Right lobe of liver (tissue), 4 donors: ENCODE measurements at regions not wholly inside any gene's neighbourhood (a gene's known extent, or its start where the extent isn't known, plus 50 kb on each side); places are given as distances from the start of the nearest gene placed in this dataset.

Experiments
- POLR2A ChIP-seq: fragments of 450-650 bp; IDR thresholded peaks from one replicate; pipeline ENCODE4 v1.6.1; 2017; ENCODE audit warnings: antibody characterized with exemption, mild to moderate bottlenecking
- TF ChIP-seq, protein P1 (sequence below), 4 donors: fragments of 200-600 bp in 3 of 4; fragments of 450-650 bp in 1 of 4; IDR thresholded peaks; one replicate each; pipeline versions ENCODE4 v1.5.1 to v1.8.0; 2016 to 2022; ENCODE audit warnings: antibody characterized with exemption in 4 of 4, mild to moderate bottlenecking in 2 of 4
- donor health status: DM: no; HTN: no; CAD: no.
- donor health status: DM: no; HTN: no; CAD: no.
- donor health status: DM: no; HTN: yes; CAD: no.

DNA sequence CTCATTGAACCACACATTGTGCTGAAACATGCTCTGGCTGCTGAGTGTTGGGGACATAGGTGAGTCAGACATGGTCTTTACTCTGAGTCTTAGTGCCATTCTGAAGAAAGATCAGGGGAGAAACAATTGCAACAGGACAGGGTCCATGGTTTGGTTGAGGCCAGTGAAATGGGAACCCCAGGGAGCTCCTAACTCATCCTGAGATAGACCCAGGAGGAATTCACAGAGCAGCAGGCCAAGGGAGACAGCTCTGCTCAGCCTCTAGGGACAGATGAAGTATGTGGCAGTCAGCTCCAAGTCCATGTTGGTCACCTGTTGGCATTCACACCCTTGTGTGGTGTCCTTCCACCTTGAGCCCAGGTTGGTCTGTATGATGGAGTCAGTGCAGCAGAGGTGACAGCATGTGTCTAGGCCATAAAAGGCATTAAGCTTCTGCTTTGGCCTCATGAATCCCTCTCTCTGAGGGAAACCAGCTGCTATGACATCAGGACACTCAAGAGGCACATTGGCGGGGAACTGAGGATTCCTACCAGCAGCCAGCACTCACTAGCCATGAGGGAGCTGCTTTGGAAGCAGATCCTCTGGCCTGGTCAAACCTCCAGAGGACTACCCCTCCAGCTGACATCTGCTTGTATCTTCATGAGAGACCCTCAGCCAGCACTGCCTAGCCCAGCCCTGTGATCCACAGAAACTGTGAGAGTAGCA is 50.3 kb upstream of the MYEOV start:
- TF ChIP-seq, protein P1, sequence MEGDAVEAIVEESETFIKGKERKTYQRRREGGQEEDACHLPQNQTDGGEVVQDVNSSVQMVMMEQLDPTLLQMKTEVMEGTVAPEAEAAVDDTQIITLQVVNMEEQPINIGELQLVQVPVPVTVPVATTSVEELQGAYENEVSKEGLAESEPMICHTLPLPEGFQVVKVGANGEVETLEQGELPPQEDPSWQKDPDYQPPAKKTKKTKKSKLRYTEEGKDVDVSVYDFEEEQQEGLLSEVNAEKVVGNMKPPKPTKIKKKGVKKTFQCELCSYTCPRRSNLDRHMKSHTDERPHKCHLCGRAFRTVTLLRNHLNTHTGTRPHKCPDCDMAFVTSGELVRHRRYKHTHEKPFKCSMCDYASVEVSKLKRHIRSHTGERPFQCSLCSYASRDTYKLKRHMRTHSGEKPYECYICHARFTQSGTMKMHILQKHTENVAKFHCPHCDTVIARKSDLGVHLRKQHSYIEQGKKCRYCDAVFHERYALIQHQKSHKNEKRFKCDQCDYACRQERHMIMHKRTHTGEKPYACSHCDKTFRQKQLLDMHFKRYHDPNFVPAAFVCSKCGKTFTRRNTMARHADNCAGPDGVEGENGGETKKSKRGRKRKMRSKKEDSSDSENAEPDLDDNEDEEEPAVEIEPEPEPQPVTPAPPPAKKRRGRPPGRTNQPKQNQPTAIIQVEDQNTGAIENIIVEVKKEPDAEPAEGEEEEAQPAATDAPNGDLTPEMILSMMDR (IDR thresholded peaks at IDR 0.05) = no peak
- no peak for TF ChIP-seq POLR2A
